HG03139 (cell line): ENCODE measurements at regions not wholly inside any gene's neighbourhood (a gene's known extent, or its start where the extent isn't known, plus 50 kb on each side); places are given as distances from the start of the nearest gene placed in this dataset.
"Not testable (repeated sequence)": the region's sequence is repeated elsewhere in the genome, so short reads cannot be mapped to it uniquely, and the experiment has no call there.

ENCODE experiments used
- ATAC-seq: cut with Tn5 transposase; IDR thresholded peaks from one replicate; pipeline ENCODE4 v1.9.1; 2021; ENCODE audit not compliant: unreplicated experiment

GRCh38 chr2:175832866-175833265 is 169.2 kb downstream of the LNPK start:
- ATAC-seq = no peak

- ATAC-seq = no peak
Observed at GRCh38 chr2:175829741-175830140, 172.3 kb downstream of the LNPK start.

DNA sequence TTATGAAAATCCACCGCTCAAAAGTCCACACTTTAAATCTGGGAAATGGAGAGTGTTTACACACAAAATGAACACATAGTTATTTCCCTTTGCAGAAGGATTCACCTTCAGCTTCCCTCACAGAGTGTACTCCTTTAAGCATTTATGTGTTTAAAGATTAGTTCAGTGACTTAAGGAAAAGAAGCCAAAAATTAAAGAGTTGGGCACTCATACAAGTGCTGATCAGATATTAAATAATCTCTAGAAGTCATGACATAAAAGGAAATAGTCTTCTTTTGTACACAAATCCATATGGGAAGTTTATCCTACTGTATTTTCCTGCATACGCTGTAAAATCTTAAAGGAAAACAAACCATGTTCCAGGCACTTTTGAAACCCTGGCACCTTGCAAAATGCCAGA is 174.2 kb downstream of the LNPK start:
- no peak for ATAC-seq

DNA sequence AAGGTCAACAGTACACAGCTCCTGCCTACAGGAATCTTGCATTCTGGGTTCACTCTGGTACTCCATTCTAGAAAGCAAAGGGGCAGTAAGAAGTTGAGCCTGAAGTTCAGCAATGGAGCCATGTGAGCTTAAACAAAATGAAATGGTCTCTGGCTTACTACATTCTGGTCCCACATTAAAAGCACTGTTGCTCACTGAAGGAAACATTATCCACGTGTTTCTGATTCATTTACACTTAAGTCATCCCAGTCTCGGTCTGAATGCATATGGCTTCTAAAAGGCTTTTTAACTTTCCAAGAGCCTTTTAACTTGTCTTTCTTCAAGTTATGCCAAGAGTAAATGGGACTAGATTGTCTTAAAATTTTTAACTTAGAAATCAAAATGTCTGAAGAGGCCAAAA is 177.8 kb downstream of the LNPK start:
- ATAC-seq = no peak

DNA sequence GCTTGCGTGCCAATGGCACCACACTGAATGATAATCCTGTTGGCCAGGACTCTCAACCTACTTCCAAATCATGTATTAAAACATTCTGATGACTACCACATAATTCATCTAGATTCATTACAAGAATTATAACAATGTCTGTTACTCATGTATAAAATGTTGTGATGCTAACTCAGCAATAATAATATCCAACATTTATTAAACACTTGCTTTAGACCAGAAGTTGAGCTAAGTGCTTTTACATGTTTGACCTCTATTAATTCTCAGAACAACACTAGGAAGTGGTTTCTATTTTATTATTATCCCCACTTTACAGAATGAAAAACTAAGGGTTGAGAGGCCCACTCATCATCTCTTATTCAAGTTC is 178.4 kb downstream of the LNPK start:
- ATAC-seq = no peak

GRCh38 chr2:175823002-175823706 is 178.9 kb downstream of the LNPK start:
- ATAC-seq = no peak

- no peak for ATAC-seq
Observed at GRCh38 chr2:175817221-175817620, 184.8 kb downstream of the LNPK start.

DNA sequence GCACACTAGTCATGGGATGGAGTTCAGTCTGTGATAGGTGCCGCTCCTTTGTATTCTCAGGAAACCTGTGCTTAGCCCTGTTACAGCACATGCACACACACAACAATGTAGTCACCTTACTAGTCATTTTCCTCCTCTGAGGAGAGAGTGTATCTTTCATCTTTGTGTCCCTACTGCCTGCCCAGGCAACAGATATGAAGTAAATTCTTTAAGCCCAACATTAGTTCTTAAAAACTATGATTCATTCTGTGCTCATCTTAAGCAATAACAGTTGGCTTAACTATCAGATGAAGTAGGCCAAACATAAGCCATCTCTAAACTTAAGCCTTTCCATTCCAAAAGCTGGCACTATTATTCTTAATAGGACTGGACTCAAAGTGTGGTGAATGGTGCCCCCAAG is 186.5 kb downstream of the LNPK start:
- ATAC-seq = no peak

GRCh38 chr2:175811971-175812370 is 190.1 kb downstream of the LNPK start:
- ATAC-seq = no peak

GRCh38 chr2:175808858-175809257 is 193.2 kb downstream of the LNPK start:
- no peak for ATAC-seq

- no peak for ATAC-seq
Observed at GRCh38 chr2:175808078-175808477, 194.0 kb downstream of the LNPK start.

GRCh38 chr2:175807031-175807873 is 194.8 kb downstream of the LNPK start:
- no peak for ATAC-seq

- no peak for ATAC-seq
Observed at GRCh38 chr2:175806570-175806969, 195.5 kb downstream of the LNPK start.

DNA sequence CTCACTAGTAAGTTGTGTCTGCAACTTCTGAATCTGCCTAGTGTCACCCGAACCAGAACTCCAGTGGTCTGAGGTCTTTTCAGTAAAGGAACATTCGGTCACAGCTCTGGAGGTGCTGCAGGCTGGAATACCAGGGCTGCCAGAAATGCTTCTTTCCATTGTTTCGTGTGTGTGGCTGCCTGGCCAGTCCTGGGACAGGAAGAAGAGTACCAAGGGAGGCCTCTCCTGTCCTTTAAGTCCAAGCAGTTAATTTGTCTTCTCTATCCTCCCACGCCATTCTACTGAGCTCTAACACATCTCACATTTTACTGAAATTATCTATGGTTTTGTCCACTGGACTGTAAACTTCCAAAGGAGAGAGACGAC is 196.0 kb downstream of the LNPK start:
- ATAC-seq = no peak

GRCh38 chr2:175805442-175806124 is 196.5 kb downstream of the LNPK start:
- ATAC-seq = no peak

DNA sequence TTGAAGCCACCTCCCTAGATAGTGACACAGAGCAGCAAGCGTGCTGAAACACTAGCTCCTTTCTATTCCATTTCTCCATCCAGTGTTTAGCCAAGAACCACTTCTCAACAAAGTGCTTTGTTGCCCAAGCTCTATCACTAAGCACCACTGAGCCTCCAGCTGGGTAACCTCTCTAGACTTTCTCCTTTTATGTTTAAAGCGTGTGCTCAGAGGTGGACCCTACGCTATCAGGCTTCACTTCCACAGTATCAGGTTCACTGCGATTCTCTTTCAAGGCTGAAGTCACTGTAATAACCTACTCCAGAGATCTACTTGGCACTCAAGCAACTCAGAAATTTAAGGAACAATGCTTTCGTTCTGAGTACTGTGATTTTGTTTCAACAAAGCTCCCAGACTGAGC is 197.9 kb downstream of the LNPK start:
- ATAC-seq = no peak

DNA sequence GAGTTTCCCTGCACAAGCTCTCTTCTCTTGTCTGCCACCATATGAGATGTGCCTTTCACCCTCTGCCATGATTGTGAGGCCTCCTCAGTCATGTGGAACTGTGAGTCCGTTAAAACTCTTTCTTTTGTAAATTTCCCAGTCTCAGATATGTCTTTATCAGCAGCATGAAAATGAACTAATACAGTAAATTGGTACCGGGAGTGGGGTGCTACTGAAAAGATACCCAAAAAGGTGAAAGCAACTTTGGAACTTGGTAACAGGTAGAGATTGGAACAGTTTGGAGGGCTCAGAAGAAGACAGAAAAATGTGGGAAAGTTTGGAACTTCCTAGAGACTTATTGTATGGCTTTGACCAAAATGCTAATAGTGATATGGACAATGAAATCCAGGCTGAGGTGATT is 205.6 kb downstream of the LNPK start:
- not testable (repeated sequence) for ATAC-seq

- no peak for ATAC-seq
Observed at GRCh38 chr2:175793648-175794047, 208.4 kb downstream of the LNPK start.

DNA sequence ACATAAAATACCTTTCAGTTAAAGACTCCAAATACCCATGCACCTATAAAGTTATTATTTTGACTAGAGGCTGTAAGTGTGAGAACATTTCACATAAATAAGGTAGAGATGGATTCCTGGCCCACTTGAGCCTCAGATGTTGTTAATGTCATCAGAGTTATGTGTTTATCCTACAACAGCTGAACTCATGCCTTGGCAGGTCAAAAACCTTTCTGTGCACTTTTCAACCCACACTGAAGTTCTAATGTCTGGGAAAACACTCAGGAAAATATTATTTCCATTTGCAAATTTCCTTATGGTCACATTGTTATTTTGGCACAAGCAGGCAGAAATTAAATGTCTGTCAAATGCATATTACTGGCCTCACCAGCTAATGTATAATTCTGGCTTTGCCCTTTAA is 209.2 kb downstream of the LNPK start:
- no peak for ATAC-seq

- no peak for ATAC-seq
Observed at GRCh38 chr2:175792199-175792598, 209.9 kb downstream of the LNPK start.

DNA sequence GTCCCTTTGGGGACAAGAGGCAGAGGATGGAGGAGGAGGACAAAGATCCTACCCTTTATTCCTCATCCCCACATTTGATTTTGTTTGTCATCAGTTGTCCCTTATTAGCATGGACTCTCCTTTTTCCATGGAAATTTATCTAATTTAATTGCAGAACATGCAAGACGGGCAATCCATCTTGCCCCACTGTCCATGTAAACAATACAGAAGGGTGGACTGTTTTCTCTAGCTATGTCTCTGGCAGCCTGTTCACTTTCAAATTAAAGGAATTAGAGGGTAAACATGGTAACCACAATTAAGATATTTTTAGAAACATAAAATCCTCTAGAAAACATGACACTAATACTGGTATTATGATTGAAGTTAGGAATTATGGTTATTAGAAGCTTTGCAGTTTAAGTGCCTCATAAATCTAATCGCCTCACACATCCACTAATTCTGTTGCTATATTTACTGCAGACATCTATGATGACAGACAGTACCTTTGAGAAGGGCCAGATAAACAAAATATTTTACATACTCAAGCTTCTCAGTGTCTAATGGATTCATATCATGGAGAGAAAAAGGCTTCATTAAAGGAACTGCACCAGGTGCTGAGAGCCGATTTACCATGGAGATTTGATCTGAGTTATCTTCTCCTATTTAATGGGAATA is 215.5 kb downstream of the LNPK start:
- no peak for ATAC-seq

- ATAC-seq = not testable (repeated sequence)
Observed at GRCh38 chr2:175777337-175777736, 224.7 kb downstream of the LNPK start.
